GM10266 (cell line): ENCODE measurements at regions not wholly inside any gene's neighbourhood (a gene's known extent, or its start where the extent isn't known, plus 50 kb on each side); places are given as distances from the start of the nearest gene placed in this dataset.

Source experiments
- DNase-seq: peaks from one replicate; pipeline ENCODE4 v3.0.0; 2012; ENCODE audit errors: extremely low spot score
- CTCF ChIP-seq: IDR thresholded peaks from 2 replicates; pipeline ENCODE4 v1.5.1; 2012; ENCODE audit warnings: mild to moderate bottlenecking, low read depth; ENCODE audit not compliant: control insufficient read depth, insufficient read depth; ENCODE audit errors: missing control alignments

- no peak for TF ChIP-seq CTCF
- DNase-seq: no peak
These were observed 419.0 kb upstream of the TGFBR2 start for GRCh38 chr3:30187366-30187765.

- no peak for TF ChIP-seq CTCF
- DNase-seq: no peak
These were observed 417.7 kb upstream of the TGFBR2 start for GRCh38 chr3:30188713-30189112.

GRCh38 chr3:30189900-30190299, 416.5 kb upstream of the TGFBR2 start:
- DNase-seq: no peak

GRCh38 chr3:30193625-30194044, 412.8 kb upstream of the TGFBR2 start:
- TF ChIP-seq CTCF: no peak
- no peak for DNase-seq

More at GRCh38 chr3:30189900-30190299, 416.5 kb upstream of the TGFBR2 start:
- no peak for TF ChIP-seq CTCF

- no peak for TF ChIP-seq CTCF
- DNase-seq: no peak
These were observed 411.0 kb upstream of the TGFBR2 start for GRCh38 chr3:30195352-30195751.

GRCh38 chr3:30198162-30198561, 408.2 kb upstream of the TGFBR2 start:
- no peak for DNase-seq

More at GRCh38 chr3:30198162-30198561, 408.2 kb upstream of the TGFBR2 start:
- TF ChIP-seq CTCF: no peak
